ENCODE measurements at regions not wholly inside any gene's neighbourhood (a gene's known extent, or its start where the extent isn't known, plus 50 kb on each side); places are given as distances from the start of the nearest gene placed in this dataset.

- TF ChIP-seq CTCF (IDR thresholded peaks at IDR 0.05), result no peak
- TF ChIP-seq POLR2A (IDR thresholded peaks at IDR 0.05), result no peak
Measured at GRCh38 chr16:82454152-82454551, 172.6 kb upstream of the CDH13 start.
